AG04449 (cell line): ENCODE measurements at regions not wholly inside any gene's neighbourhood (a gene's known extent, or its start where the extent isn't known, plus 50 kb on each side); places are given as distances from the start of the nearest gene placed in this dataset.
A peak's percentile ranks its signal among the peaks of the same experiment; 100 is the strongest.

Experiments
- CTCF ChIA-PET: fragments of 350-600 bp; formaldehyde crosslinking; extraction: SDS; loops from one replicate; lab custom pipeline; 2021; ENCODE audit warnings: antibody characterized with exemption; lab: Yijun Ruan, JAX
- POLR2A ChIA-PET: fragments of 400-600, 350-600 bp; formaldehyde crosslinking; extraction: SDS; loops from one replicate; lab custom pipeline; 2020; ENCODE audit warnings: antibody characterized with exemption, inconsistent platforms; lab: Yijun Ruan, JAX
- DNase-seq: peaks from one replicate; pipeline ENCODE4 v3.0.0-alpha.2; 2010; ENCODE audit warnings: low read depth, low spot score
- H3K4me3 ChIP-seq: 2 replicates; pipeline ENCODE4 v1.5.1; 2011; ENCODE audit warnings: low read depth, mild to moderate bottlenecking, control low read depth, low read length
- TF ChIP-seq, protein P1 (sequence below): IDR thresholded peaks from one replicate; pipeline ENCODE4 v1.5.1; 2011; ENCODE audit warnings: mild to moderate bottlenecking, moderate library complexity, low read length, control low read depth, inconsistent platforms; ENCODE audit not compliant: insufficient read depth; ENCODE audit errors: missing control alignments

GRCh38 chr7:24192053-24192452, 91.9 kb upstream of the NPY start:
- TF ChIP-seq, protein P1, sequence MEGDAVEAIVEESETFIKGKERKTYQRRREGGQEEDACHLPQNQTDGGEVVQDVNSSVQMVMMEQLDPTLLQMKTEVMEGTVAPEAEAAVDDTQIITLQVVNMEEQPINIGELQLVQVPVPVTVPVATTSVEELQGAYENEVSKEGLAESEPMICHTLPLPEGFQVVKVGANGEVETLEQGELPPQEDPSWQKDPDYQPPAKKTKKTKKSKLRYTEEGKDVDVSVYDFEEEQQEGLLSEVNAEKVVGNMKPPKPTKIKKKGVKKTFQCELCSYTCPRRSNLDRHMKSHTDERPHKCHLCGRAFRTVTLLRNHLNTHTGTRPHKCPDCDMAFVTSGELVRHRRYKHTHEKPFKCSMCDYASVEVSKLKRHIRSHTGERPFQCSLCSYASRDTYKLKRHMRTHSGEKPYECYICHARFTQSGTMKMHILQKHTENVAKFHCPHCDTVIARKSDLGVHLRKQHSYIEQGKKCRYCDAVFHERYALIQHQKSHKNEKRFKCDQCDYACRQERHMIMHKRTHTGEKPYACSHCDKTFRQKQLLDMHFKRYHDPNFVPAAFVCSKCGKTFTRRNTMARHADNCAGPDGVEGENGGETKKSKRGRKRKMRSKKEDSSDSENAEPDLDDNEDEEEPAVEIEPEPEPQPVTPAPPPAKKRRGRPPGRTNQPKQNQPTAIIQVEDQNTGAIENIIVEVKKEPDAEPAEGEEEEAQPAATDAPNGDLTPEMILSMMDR: no peak

DNA sequence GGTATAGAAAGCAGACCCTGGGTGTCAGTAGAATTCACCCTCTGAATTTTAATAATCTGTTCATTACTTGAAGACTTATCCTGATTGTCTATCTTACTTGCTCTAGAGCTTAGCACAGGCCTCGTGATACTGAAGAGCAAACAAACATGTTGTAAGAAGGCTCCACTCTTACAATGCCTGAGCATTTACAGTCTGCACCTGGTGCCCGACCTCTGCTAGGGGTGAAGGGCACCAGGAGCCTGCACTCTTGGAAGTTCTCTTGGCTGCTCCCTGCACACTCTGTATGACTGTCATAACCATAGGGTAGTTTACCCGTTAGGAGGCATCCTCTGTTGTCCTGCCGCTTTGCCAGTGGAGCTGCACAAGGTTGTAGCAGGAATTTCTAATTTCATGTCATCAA, 91.3 kb upstream of the NPY start:
- no peak overlapping the region for H3K4me3 ChIP-seq
- ChIA-PET POLR2A (no interaction called here), CTCF (no interaction called here)
- TF ChIP-seq, protein P1: no peak
- DNase-seq: no peak

More at GRCh38 chr7:24192053-24192452, 91.9 kb upstream of the NPY start:
- DNase-seq: peak; percentile 21
- ChIA-PET CTCF (no interaction called here), POLR2A (no interaction called here)
- H3K4me3 ChIP-seq: no peak overlapping the region

- TF ChIP-seq, protein P1: no peak
- DNase-seq: peak; percentile 19
- no peak overlapping the region for H3K4me3 ChIP-seq
- POLR2A ChIA-PET: no interaction called here
- CTCF ChIA-PET: no interaction called here
Observed at GRCh38 chr7:24197852-24198251, 86.1 kb upstream of the NPY start.

DNA sequence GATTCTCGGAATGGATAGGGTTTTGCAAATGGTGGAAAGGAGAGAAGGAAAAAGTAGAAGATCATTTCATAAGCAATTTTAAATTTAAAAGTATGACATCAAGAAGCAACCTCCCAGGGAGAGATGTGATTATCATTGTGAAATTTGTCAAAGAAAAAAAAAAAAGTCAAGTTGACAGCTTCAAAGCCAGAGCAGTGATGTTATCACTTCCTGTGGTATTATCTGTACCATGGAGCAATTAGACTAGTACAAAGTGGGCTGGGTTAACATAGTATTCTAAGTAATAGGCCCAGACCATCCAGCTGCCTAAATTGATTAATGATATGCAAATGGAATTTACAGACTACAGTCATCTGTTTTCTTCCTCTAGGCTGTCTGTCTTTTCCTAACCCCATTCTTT, 84.0 kb upstream of the NPY start:
- ChIA-PET POLR2A (no interaction called here), CTCF (no interaction called here)
- TF ChIP-seq, protein P1: no peak
- no peak overlapping the region for H3K4me3 ChIP-seq
- DNase-seq: no peak

GRCh38 chr7:24200407-24200966, 83.5 kb upstream of the NPY start:
- TF ChIP-seq, protein P1: no peak
- DNase-seq: no peak
- POLR2A ChIA-PET: no interaction called here
- H3K4me3 ChIP-seq: no peak overlapping the region
- CTCF ChIA-PET: no interaction called here

- TF ChIP-seq, protein P1: no peak
- no peak for DNase-seq
- no peak overlapping the region for H3K4me3 ChIP-seq
- ChIA-PET CTCF (no interaction called here), POLR2A (no interaction called here)
Observed at GRCh38 chr7:24201226-24201625, 82.8 kb upstream of the NPY start.
